ENCODE measurements at regions not wholly inside any gene's neighbourhood (a gene's known extent, or its start where the extent isn't known, plus 50 kb on each side); places are given as distances from the start of the nearest gene placed in this dataset.
"Not testable (repeated sequence)": the region's sequence is repeated elsewhere in the genome, so short reads cannot be mapped to it uniquely, and the experiment has no call there.

DNA sequence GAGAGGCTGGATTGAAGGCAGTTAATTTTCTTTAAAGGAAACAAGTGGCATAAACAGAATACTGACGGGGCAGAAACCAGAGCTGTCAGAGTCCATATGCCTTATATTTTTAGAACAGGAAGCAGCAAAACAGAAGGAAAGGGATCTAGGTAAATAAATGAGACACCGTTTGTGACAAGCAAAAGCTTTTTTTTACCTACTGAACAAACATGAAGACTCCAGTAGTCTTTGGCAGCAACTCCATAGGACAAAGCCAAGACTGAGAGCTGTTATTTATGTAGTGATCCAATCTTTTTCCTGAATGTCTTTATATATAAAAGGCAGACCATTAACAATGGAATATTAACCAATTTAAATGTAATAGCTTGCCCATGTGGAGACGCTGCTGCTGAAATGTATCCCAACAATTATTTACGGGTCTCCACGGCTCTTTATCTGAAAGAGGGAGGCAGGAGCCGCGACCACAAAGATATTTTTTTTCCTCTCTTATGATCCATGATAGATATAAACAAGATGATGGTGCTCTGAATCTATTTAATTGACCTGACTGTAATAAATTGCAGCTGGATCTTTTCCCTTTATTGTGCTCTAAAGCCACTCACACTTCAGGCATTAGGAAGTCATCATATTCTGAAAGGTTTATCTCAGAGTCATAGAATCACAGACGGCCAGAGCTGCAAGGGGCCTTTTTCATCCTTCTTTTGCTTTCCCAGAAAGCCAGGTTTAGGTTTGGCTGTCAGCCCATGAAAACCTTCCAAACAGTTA lies 687.8 kb downstream of the EFNB2 start:
- Mint-ChIP-seq H3K36me3 (ENCODE audit: low read depth) (no peaks in the 10 kb centered on the region), H3K4me3 (no peak overlapping the region), H3K4me1 (peaks cover 15% of the 10 kb centered on the region), H3K9me3 (no peaks in the 10 kb centered on the region), H3K27ac (peak overlapping the region; percentile 24 to 64 (median 48)), H3K27me3 (ENCODE audit: low read depth) (peaks cover 13% of the 10 kb centered on the region)
- TF ChIP-seq, protein P1, sequence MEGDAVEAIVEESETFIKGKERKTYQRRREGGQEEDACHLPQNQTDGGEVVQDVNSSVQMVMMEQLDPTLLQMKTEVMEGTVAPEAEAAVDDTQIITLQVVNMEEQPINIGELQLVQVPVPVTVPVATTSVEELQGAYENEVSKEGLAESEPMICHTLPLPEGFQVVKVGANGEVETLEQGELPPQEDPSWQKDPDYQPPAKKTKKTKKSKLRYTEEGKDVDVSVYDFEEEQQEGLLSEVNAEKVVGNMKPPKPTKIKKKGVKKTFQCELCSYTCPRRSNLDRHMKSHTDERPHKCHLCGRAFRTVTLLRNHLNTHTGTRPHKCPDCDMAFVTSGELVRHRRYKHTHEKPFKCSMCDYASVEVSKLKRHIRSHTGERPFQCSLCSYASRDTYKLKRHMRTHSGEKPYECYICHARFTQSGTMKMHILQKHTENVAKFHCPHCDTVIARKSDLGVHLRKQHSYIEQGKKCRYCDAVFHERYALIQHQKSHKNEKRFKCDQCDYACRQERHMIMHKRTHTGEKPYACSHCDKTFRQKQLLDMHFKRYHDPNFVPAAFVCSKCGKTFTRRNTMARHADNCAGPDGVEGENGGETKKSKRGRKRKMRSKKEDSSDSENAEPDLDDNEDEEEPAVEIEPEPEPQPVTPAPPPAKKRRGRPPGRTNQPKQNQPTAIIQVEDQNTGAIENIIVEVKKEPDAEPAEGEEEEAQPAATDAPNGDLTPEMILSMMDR (IDR thresholded peaks at IDR 0.05; ENCODE audit: unreplicated experiment in 3 of 3): no peak

- peak overlapping the region in 1 of 3 experiments; percentile 48 for H3K27ac Mint-ChIP-seq
Measured at GRCh38 chr13:105846923-105847322, 688.5 kb downstream of the EFNB2 start.

DNA sequence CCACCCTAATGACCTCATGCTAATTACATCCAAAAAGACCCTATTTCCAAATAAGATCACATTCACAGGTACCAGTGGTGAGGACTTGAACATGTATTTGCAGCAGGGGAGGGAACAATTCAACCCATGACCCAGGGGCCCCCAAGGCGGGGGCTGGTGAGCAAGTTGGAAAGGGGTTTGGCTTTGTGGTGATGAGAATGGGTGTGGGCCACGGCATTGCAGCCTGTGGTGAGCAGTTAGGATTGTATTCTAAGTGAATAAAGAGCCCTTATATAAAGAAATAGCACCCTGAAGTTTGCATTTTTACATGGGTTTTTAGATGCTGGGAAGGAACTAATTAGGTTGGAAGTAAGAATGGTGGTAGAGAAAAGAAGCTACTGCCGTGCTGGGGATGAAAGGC lies 694.2 kb downstream of the EFNB2 start:
- no peaks in the 10 kb centered on the region for H3K4me1 Mint-ChIP-seq
- H3K27me3 Mint-ChIP-seq (ENCODE audit: low read depth): peaks cover 3% of the 10 kb centered on the region
- H3K36me3 Mint-ChIP-seq (ENCODE audit: low read depth): no peaks in the 10 kb centered on the region
- no peaks in the 10 kb centered on the region for H3K9me3 Mint-ChIP-seq
- H3K27ac Mint-ChIP-seq: no peak overlapping the region
- TF ChIP-seq, protein P1 (IDR thresholded peaks at IDR 0.05; ENCODE audit: unreplicated experiment in 3 of 3): no peak
- no peak overlapping the region for H3K4me3 Mint-ChIP-seq

More at GRCh38 chr13:105846923-105847322, 688.5 kb downstream of the EFNB2 start:
- H3K27me3 Mint-ChIP-seq (ENCODE audit: low read depth): peaks cover 11% of the 10 kb centered on the region
- TF ChIP-seq, protein P1 (IDR thresholded peaks at IDR 0.05; ENCODE audit: unreplicated experiment in 3 of 3): no peak
- H3K9me3 Mint-ChIP-seq: no peaks in the 10 kb centered on the region
- H3K36me3 Mint-ChIP-seq (ENCODE audit: low read depth): no peaks in the 10 kb centered on the region
- H3K4me3 Mint-ChIP-seq: no peak overlapping the region
- H3K4me1 Mint-ChIP-seq: peaks cover 15% of the 10 kb centered on the region

GRCh38 chr13:105838231-105838630 lies 697.2 kb downstream of the EFNB2 start:
- Mint-ChIP-seq H3K27ac (no peak overlapping the region), H3K36me3 (ENCODE audit: low read depth) (no peaks in the 10 kb centered on the region)

GRCh38 chr13:105837295-105837694 lies 698.2 kb downstream of the EFNB2 start:
- not testable (repeated sequence) for H3K27me3 Mint-ChIP-seq (ENCODE audit: low read depth); H3K4me3 Mint-ChIP-seq; H3K27ac Mint-ChIP-seq; H3K4me1 Mint-ChIP-seq; H3K9me3 Mint-ChIP-seq; H3K36me3 Mint-ChIP-seq (ENCODE audit: low read depth)

More at GRCh38 chr13:105838231-105838630, 697.2 kb downstream of the EFNB2 start:
- Mint-ChIP-seq H3K4me3 (no peak overlapping the region), H3K27me3 (ENCODE audit: low read depth) (peaks cover 3% of the 10 kb centered on the region), H3K9me3 (no peaks in the 10 kb centered on the region), H3K4me1 (no peaks in the 10 kb centered on the region)
- TF ChIP-seq, protein P1 (IDR thresholded peaks at IDR 0.05; ENCODE audit: unreplicated experiment in 3 of 3): no peak

DNA sequence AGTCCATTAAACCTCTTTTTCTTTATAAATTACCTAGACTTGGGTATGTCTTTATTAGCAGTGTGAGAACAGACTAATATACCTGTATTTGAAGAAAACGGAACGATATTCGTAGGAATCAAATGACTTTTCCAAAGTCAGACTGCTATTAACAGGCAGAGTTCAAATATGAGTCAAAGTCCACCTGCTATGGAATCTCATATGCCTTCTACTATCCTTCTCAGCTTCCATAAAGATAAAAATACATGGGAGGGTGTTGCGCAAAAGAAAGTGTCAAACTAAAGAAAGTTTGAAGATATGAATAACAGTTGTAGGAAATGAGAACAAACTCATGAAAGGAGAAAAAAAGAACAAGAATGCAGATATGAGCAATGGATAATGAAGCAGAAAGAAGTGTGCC lies 704.6 kb downstream of the EFNB2 start:
- no peaks in the 10 kb centered on the region for H3K9me3 Mint-ChIP-seq
- H3K4me1 Mint-ChIP-seq: no peaks in the 10 kb centered on the region
- peaks cover 3% of the 10 kb centered on the region for H3K27me3 Mint-ChIP-seq (ENCODE audit: low read depth)
- no peak overlapping the region for H3K4me3 Mint-ChIP-seq
- H3K36me3 Mint-ChIP-seq (ENCODE audit: low read depth): no peaks in the 10 kb centered on the region
- TF ChIP-seq, protein P1 (IDR thresholded peaks at IDR 0.05; ENCODE audit: unreplicated experiment in 3 of 3): no peak
- no peak overlapping the region for H3K27ac Mint-ChIP-seq
